ENCODE measurements at regions not wholly inside any gene's neighbourhood (a gene's known extent, or its start where the extent isn't known, plus 50 kb on each side); places are given as distances from the start of the nearest gene placed in this dataset.
"Not testable (repeated sequence)": the region's sequence is repeated elsewhere in the genome, so short reads cannot be mapped to it uniquely, and the experiment has no call there.

DNA sequence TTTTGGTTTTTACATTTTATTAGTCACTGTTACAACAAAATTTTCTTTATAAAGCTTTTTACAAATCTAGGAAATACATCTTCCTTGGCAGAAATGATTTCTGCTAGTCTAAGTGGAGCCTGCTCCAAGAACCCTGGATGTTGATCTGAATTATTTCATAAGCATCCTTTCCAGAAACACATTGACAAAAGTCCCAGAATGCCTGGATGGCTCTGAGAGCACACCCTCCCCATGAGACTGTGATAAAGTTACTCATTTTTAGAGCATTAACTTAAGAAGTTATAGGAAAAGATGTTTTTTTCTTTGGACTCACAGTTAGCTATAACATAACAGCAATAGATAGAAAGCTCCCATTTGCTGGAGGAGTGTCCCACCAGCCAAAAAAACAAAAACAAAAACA lies 559.6 kb upstream of the SPRY2 start:
- FAIRE-seq = no peak

DNA sequence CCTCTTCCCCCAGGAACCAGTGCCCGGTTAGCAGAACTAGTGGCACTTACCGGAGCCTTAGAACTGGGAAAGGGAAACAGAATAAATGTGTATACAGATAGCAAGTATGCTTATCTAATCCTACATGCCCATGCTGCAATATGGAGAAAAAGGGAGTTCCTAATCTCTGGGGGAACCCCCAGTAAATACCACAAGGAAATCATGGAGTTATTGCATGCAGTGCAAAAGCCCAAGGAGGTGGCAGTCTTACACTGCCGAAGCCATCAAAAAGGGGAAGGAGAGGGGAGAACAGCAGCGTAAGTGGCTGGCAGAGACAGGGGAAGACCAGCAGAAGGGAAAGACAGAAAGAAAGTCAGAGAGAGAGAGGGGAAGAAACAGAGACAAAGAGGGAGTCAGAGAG lies 556.7 kb upstream of the SPRY2 start:
- FAIRE-seq = not testable (repeated sequence)

DNA sequence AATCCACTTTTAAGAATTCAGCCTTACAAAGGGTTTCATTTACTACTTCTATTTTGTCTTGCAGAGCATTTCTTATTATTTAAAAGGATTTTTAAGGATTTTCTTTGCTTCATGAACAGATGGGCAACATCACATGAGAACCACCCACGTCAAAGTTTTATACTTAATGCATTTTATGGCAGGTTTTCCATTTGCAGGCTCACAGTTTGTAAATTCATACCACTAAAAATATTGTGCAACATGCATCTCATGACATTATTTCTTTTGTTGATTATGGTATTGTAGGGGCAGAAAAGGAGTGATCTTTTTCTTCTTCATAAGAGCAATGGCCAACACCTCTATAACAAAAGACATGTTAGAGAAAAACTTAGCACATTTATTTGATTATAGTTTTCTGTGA lies 554.0 kb upstream of the SPRY2 start:
- no peak for FAIRE-seq

DNA sequence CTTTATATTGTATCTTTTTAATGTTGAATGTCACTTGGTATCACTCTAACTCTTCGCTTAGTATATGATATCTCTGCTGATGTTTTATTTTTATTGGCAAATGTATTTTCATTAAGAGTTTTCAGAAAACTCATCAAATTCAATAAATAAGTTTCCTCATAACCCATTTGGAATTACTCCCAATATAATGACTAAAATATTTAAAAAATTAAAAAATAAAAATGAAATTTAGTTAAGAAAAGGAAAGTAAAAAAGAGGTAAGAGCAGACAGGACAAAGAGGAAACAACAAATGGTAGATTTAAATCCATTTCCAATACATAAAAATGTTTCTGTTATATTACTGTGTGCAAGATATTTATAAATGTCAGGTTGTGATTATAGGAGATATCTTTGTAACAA lies 548.9 kb upstream of the SPRY2 start:
- FAIRE-seq = peak; percentile 82

DNA sequence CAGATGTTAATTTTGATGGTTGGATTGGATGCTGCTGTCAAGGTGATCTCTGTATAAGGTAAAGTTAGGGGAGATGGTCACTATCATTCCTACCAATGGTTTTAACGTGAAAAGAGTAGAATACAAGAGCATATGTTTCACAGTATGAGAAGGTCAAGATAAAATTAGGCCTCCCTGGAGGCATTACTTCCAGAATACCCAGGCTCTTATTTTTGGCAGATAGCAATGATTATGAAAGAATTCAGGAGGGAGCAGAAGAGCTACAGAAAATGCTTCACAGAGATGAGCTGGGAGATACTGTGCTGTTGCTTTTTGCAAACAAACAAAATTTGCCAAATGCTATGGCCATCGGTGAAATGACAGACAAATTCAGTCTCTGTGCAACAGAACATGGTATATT lies 547.5 kb upstream of the SPRY2 start:
- no peak for FAIRE-seq

DNA sequence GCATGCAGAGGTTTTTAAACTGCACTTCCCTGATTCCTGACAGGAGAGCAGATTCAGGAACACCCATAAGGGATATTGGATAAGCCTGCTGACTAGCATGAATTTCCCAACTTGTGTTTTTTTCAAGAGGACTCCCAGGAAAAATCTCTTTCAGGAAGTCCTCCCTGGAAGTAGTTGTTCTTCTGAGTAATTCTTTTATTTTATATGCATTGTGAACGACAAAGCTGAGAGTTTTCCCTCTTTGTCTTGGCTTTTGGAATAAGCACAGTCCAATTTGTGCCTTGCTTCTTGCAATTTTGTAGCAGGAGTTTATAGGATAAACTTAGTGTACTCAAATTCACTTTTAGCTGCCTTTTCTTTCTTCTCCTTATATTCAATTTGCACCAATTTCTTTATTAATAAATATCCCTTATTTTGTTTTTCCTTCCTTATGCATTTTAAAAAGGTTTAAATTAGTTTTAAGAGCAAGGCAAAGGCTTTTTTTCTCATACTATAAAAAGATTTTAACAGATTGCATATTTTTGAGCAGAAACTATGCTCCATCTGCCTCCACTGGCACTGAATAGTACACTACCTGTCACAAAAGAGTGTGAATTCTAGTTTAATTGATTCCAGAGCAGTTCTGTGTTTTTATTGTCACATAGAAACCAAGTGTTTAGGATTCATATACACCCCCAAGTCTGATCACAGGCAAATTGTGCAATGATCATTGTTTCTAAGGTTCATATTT lies 543.3 kb upstream of the SPRY2 start:
- FAIRE-seq = no peak

DNA sequence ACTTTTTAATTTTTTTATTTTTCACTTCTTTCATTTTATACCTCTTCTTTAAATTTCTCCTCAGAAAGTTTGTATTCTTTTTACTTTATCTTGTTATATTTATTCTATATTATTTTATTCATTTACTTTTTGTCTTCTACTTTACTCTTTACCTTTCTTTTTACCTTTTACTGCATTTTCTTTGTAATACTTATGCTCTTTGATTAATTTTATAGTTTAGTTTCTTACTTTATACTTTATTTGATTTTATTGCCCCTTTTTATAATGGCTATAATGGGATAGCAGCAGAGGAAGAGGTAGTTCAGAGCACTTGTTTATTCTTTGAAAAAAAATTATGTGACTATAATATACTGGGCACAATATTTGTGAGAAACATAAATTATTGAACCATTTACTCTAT lies 542.6 kb upstream of the SPRY2 start:
- FAIRE-seq = no peak

DNA sequence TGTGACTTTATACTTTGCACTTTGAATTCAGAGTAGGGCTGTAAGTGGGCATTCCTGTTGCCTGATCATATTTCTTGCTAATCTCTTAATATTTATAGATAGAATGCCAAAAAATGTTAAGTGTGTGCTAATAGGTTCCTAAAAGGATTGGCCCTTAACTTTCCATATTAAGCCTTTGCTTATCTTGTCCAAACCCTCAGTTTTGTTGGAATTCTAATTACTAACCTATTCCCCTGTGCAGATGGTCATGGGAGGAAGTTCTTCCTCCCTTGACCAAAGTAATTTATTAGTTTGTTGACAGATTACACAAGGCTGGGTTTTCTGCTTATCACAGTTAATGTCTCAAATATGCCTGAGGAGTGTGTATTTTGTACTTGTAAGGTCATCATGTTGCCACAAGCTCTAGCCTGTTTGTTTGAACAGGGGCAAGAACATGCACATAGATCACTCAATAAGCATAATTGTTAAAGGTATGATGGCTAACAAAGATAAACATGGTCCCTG lies 541.1 kb upstream of the SPRY2 start:
- no peak for FAIRE-seq

DNA sequence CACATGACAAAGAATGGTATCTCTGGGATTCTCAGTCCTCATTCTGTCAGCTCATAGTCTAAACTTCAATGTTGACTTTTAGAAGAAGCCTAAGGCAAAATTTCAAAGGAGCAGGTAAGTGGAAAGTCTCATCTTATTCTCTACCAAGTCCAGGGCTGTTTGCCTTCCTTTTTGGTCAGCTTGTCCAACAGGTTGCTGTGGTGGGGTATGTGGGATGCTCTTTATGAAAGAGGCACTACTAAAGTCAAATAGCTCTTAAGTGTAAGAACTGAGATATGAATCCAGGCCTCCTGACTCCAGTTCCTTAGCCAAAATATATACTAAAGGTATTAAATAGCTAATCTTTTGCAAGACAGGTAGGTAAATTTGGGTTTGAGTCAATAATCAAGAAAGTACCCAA lies 540.6 kb upstream of the SPRY2 start:
- no peak for FAIRE-seq

DNA sequence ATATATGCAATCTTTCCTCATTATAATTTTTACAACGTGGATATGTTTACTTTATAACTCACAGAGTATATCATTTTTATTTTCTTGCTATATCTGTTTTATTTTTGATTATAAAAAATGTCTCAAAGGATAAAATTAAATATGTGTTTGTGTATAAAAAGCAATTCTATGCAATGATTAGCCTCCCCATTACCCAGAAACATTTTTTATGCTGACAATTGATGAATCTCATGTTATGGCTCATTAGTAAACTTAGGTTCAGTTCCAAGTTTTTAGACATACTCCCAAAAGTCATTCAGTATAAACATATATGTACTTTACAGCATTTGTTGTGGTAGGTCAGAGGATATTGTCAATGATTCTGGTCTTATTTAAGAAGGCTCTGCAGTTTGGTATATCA lies 540.1 kb upstream of the SPRY2 start:
- no peak for FAIRE-seq

DNA sequence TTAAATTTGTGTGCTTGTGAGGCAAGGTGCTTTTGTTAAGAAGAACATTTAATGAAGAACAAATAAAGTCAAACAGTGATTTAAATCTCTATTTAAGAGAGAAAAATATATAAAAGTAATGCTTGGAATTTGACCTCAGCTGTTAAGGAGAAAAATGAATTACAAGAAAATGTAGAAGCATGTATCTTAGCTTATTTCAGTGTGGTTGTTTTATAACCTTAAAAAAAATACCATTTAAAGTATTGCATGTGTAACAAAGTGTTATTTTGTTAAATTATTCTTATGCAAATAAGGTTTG lies 537.0 kb upstream of the SPRY2 start:
- no peak for FAIRE-seq

DNA sequence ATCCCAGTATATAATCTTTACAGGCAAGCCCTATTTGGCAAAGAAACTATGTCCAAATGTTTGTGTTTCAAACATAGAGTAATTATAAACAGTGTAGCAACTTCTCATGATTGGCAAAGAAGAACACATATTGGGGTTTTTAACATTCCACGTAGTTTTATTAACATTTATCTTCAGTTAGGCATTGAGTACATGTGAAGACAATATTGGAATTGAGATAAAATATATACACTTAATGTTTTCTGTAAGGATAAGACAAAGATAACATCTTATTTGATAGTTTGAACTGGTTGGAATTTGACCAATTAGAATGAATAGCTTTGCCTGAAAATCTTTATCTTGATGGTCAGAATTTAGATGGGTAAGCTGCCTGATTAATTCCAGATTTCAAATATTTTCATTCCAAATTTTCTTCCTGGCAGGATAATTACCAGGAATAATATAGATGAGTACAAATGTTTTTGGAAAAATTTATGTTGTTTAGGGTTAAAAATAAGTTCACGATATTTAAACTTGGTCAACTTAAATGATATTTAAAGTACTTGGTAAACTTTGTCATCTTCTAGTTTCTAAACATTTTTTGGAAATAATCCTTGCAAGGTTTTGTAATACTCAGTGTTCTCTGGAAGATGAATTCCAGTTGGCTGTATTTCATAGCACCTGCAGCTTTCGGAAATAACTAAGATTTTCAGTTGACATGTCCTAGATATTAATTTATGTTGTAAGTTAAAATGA lies 536.5 kb upstream of the SPRY2 start:
- FAIRE-seq = peak; percentile 47

DNA sequence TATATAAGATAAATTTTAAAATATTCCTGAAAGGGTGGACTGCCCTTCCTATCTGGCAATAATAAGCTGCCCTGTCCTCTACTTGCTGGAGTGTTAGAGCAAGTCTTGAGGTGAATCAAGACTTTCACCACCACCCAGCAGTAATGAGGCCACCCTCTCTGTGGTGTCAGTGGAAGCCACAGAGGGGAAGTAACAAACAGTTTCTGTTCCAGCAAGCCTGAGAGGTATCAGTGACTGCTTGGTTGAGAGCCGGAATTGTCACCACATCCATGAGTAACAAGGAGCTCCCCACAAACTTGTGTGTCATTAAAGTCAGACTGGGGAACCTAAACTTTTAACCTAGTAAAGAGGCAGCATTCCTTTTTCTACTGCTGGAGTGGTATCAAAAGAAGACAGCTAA lies 532.7 kb upstream of the SPRY2 start:
- FAIRE-seq = no peak

DNA sequence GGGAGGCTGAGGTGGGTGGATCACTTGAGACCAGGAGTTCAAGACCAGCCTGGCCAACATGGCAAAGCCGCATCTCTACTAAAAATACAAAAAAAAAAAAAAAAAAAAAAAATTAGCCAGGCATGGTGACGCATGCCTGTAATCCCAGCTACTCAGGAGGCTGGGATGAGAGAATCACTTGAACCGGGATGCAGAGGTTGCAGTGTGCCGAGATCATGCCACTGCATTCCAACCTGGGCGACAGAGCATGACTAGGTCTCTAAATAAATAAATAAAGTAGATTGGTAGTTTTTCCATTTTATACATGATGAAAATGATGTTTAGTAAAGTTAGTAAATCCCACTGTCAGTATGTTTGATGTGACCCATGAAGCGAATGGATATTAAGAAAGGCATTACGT lies 531.0 kb upstream of the SPRY2 start:
- not testable (repeated sequence) for FAIRE-seq

DNA sequence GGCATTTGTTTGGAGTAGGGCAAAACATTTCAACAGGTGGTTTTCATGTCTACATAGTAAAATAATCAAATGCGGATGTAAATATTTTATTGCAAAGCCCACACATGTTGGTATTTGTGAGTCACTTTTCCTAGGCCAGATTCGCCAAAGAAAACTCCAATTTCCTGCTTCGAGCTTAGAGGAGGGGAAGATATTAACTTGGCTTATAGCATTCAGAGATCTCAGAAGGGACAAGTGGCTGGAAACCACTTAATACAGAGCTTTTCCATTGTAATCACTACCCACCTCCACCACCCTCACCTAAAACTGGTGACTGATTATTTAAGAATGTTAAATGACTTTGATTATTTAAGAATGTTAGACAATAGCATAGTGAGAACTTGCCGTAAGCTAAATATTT lies 530.6 kb upstream of the SPRY2 start:
- no peak for FAIRE-seq

DNA sequence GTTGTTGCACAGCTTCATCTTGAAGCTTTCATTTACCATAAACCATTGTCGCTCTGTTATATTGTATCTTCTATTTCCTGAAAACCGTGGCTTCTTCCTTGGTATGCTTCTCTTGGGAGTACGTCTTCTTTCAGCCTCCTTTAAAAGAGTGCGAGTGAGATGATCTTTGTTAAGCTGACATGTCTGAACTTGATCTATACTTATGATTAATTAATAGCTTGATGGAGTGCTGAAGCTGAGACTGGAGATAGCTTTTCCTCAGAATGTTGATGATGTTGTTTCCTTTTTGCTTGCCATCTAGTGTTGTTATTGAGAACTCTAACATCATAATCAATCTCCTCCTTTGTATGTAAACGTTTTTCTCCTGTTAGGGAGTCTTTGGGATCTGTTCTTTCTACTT lies 529.3 kb upstream of the SPRY2 start:
- FAIRE-seq = no peak

DNA sequence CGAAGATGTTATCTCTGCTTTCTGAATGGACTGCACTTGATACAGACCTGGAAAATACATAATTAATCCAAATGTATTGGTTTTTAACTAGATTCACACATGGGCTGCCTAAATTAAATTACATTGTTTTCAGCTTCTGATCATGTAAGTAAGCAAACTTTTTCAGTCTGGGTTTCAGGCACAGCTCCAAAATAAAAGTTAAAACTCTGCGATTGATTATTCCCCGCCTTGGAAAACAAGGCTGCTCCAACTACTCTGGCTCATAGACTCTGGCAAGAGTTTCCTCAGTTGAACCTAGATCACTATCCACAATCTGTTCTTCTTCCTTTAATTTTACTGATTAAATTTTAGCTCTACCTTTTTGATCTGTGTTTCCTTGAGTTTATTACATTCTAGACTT lies 526.0 kb upstream of the SPRY2 start:
- FAIRE-seq = no peak

DNA sequence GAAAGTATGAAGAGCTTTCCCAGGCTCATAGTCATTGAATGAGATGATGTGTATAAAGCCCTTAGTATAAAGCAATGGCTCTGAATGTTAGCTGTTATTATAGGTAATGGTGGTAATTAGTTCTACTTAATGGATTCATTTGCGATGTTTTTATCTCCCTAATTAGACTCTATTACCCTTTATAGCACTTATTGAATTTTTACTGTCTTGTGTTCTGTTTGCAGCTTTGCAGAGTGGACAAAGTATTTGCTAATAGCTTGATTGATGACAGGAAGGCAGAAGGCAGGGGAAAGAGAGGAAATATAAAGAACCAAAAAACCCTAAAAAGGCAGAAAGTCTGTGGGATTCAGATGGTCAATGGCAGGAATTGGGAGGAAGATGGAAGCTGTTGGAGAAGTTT lies 524.4 kb upstream of the SPRY2 start:
- FAIRE-seq = peak; percentile 5

DNA sequence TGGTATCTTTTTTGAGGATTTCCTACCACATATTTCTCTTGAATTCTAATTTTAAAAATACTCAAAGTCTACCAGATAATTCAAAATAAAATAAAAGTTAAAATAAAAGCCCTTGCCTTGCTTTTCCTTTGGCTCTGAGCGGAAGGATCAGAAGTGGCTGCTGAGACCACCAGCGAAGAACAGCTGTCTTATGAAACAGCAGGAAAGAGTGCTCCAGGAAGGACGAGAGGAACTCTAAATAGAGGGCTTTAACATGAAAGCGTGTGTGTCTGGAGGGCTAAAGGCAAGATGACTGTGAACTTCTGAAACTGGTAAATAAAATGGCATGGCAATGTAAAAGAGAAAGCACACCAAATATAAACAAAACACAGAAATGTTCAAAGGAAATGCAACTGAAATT lies 521.5 kb upstream of the SPRY2 start:
- FAIRE-seq = no peak

DNA sequence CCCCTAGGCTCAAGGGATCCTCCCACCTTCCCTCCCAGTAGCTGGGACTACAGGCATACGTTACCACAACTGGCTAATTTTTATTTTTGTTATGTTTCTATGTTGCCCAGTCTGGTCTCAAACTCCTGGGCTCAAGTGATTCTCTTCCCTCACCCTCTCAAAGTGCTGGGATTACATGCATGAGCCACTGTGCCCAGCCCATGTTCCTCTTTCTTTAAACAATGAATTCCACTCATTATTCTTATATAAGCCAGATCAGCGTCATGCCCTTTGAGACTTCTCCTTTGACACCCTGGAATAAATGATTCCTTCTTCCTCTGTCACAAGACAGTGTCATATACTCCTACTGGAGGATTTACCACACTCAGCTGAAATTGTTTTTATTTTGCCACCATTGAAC lies 519.9 kb upstream of the SPRY2 start:
- FAIRE-seq = no peak

DNA sequence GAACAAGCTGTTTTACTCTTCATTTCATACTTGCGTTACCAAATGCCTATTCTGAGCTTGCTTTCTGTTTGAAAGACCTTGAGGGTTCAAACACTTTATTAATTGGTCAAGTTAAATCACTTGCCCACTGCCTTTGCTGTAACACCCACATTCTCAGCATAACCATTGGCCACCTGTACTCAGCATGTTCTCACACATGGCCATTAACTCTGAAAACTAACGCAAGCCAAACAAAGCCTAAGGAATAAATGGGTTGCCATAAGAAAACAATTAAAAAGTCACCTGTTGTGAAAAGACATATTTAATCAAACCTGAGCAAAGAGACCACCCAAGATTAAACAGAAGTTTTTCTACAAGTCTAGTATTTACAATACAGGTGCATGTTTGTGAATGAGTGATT lies 517.2 kb upstream of the SPRY2 start:
- no peak for FAIRE-seq

DNA sequence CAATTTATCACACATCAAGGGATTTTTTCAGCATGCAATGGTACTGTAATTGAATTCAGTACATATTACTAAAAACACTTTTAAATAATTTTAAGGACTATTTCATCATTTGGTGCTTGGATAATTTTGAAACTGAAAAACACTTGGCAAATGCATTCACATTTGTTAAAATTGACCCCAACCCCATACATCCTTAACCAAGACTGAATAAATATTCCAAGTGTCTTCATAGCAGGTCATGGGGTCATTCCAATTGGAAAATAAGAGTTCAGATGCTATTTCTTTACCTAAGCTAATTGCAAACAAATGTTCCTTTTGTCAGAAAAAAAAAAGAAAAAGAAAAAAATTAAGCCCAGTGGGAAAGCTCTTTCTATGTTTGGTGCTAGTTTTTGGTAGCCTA lies 516.4 kb upstream of the SPRY2 start:
- FAIRE-seq = no peak

DNA sequence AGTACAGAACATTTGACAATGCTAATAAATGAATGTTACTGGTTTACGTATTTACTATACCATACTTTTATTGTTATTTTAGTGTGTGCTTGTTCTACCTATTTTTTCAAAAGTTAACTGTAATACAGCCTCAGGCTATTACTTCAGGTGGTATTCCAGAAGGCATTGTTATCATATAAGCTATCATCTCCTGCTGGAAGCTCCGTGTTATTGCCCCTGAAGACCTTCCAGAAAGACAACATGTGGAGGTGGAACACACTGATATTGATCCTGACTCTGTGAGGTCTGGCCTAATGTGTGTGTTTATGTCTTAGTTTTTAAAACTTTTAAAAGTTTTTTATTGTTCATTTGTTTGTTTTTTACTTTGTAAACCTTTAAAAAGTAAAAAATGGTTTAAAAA lies 509.8 kb upstream of the SPRY2 start:
- FAIRE-seq = no peak

DNA sequence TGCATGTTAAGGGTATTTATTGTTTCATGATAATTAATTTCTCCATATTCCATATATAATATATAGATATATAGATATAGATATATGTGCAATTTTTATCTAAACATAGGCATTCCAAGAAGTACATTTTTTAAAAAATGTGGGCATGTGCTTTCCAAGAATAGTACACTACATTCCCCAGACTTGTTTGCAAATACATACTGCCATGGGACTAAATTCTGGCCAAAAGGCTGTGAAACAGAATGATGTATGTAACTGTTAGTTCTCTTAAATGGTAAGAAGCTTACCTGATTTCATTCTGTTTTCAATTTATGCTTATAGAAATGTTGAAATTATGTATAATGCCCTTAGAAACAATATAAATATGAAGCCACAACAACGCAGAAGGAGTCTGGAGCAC lies 503.2 kb upstream of the SPRY2 start:
- no peak for FAIRE-seq

DNA sequence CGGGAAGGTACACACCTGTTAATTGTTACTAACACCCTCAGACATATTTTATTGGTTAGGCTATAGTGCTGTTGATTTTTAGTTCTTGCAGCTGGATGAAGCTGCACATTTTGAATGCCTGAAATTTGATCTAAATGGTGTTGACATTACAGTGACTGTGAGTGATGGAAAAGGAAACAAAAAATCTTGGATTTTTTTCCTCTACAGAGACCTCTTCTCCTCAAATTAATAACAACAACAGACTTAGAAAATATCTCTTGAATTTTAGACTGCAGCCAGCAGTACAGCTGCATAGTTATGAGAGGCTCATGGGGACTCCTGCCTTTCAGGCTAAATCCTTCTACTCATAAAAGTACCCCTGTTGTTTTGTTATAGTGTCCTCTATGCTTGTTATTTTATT lies 500.5 kb upstream of the SPRY2 start:
- FAIRE-seq = no peak

Data from islet of Langerhans (tissue), 1 donor.